Endothelial cell of umbilical vein (primary cell): ENCODE measurements at regions not wholly inside any gene's neighbourhood (a gene's known extent, or its start where the extent isn't known, plus 50 kb on each side); places are given as distances from the start of the nearest gene placed in this dataset.

Experiments
- BruUV-seq: library from RNA; stranded (reverse); fragments of 400-500 nt; replicated peaks from 2 replicates; lab custom pipeline; 2021; lab: Mats Ljungman, UMichigan
- CTCF ChIA-PET: fragments of 300-600, 350-600 bp; sonication (Branson Sonifier 250); formaldehyde crosslinking; loops from one replicate; lab custom pipeline; 2021; ENCODE audit warnings: antibody characterized with exemption, inconsistent platforms; lab: Charles Lee
- POLR2A ChIA-PET: fragments of 300-600, 350-600 bp; sonication (Branson Sonifier 250); formaldehyde crosslinking; loops from one replicate; lab custom pipeline; 2021; ENCODE audit warnings: antibody characterized with exemption, inconsistent platforms; lab: Charles Lee
- DNase-seq: peaks from one replicate; pipeline ENCODE4 v3.0.0-alpha.2; 2011; ENCODE audit warnings: low read depth, low spot score
- FAIRE-seq: peaks from 2 replicates; lab custom pipeline; 2011; peaks lifted over from hg19 to GRCh38; lab: Jason Lieb, UNC
- H2AFZ ChIP-seq: 2 replicates; pipeline ENCODE4 v1.6.0; 2012; ENCODE audit warnings: low read depth, low read length, control low read depth, inconsistent platforms
- H3K27ac ChIP-seq: 2 replicates; pipeline ENCODE4 v1.5.1; 2011; ENCODE audit warnings: low read depth, mild to moderate bottlenecking, control low read depth, low read length, moderate library complexity; ENCODE audit not compliant: insufficient read depth
- H3K27me3 ChIP-seq, 2 experiments: 2 replicates each; pipeline versions ENCODE4 v1.6.0 to v1.6.1; 2011; ENCODE audit warnings: low read length in 2 of 2, mixed read lengths in 1 of 2; ENCODE audit not compliant: control insufficient read depth in 2 of 2, insufficient read depth in 2 of 2
- H3K36me3 ChIP-seq, 2 experiments: 2 replicates in 1 of 2; 3 replicates in 1 of 2; pipeline ENCODE4 v1.5.1; 2011; ENCODE audit warnings: low read length in 2 of 2, mild to moderate bottlenecking in 1 of 2, moderate library complexity in 1 of 2; ENCODE audit not compliant: control insufficient read depth in 2 of 2, insufficient read depth in 2 of 2; ENCODE audit errors: extremely low read depth in 1 of 2
- H3K4me1 ChIP-seq: 3 replicates; pipeline ENCODE4 v1.5.1; 2011; ENCODE audit warnings: mild to moderate bottlenecking, low read length; ENCODE audit not compliant: control insufficient read depth, insufficient read depth; ENCODE audit errors: extremely low read depth
- H3K4me2 ChIP-seq: 2 replicates; pipeline ENCODE4 v1.6.1; 2011; ENCODE audit warnings: low read length, control low read depth, mixed read lengths; ENCODE audit not compliant: insufficient read depth
- H3K4me3 ChIP-seq, 3 experiments: fragments of 200-600 bp in 1 of 3; sonication (generic), shearing (Covaris generic) in 1 of 3; replicated peaks in 1 of 3; 2 replicates each; pipeline ENCODE4 v1.5.1; 2011 to 2016; ENCODE audit warnings: control low read depth in 3 of 3, low read length in 3 of 3, mild to moderate bottlenecking in 2 of 3, inconsistent platforms in 1 of 3, low read depth in 1 of 3, moderate library complexity in 1 of 3; ENCODE audit not compliant: insufficient read depth in 1 of 3
- H3K79me2 ChIP-seq: 2 replicates; pipeline ENCODE4 v1.6.0; 2012; ENCODE audit warnings: low read length, inconsistent platforms; ENCODE audit not compliant: control insufficient read depth, insufficient read depth
- H3K9ac ChIP-seq: replicated peaks from 2 replicates; pipeline ENCODE3; 2011; ENCODE audit warnings: low read length, control low read depth; ENCODE audit not compliant: insufficient read depth; ENCODE audit errors: extremely low read depth
- H3K9me1 ChIP-seq: replicated peaks from 3 replicates; pipeline ENCODE4 v1.6.0; 2011; ENCODE audit warnings: mild to moderate bottlenecking, low read length; ENCODE audit not compliant: control insufficient read depth, insufficient read depth; ENCODE audit errors: extremely low read depth
- H3K9me3 ChIP-seq: replicated peaks from 2 replicates; pipeline ENCODE4 v1.5.1; 2012; ENCODE audit warnings: low read length, inconsistent platforms; ENCODE audit not compliant: control insufficient read depth, insufficient read depth
- H4K20me1 ChIP-seq: replicated peaks from 2 replicates; pipeline ENCODE3; 2011; ENCODE audit warnings: mild to moderate bottlenecking, low read length; ENCODE audit not compliant: control insufficient read depth, insufficient read depth; ENCODE audit errors: extremely low read depth
- EZH2 ChIP-seq: IDR thresholded peaks from 2 replicates; pipeline ENCODE4 v1.6.1; 2012; ENCODE audit warnings: borderline replicate concordance, low read depth, mild to moderate bottlenecking, moderate library complexity, low read length, inconsistent platforms; ENCODE audit not compliant: severe bottlenecking
- FOS ChIP-seq: IDR thresholded peaks from 2 replicates; pipeline ENCODE4 v1.6.1; 2011; ENCODE audit warnings: mild to moderate bottlenecking, low read length, moderate library complexity, borderline replicate concordance; ENCODE audit not compliant: insufficient read depth
- GATA2 ChIP-seq: IDR thresholded peaks from 2 replicates; pipeline ENCODE4 v1.7.0; 2011; ENCODE audit warnings: low read depth, mild to moderate bottlenecking, moderate library complexity, mixed read lengths, low read length; ENCODE audit not compliant: insufficient read length, insufficient read depth
- JUN ChIP-seq: IDR thresholded peaks from 2 replicates; pipeline ENCODE4 v1.6.1; 2011; ENCODE audit warnings: borderline replicate concordance, low read depth; ENCODE audit not compliant: insufficient read length, insufficient read depth
- MYC ChIP-seq: IDR thresholded peaks from one replicate; pipeline ENCODE4 v1.6.1; 2011; ENCODE audit warnings: mild to moderate bottlenecking, low read depth, low read length
- POLR2A ChIP-seq: IDR thresholded peaks from 2 replicates; pipeline ENCODE4 v1.6.1; 2012; ENCODE audit warnings: low read depth, mild to moderate bottlenecking, control low read depth, low read length
- POLR2AphosphoS5 ChIP-seq: IDR thresholded peaks from 2 replicates; pipeline ENCODE4 v1.6.1; 2012; ENCODE audit warnings: low read depth, mild to moderate bottlenecking, control low read depth, low read length, moderate library complexity; ENCODE audit not compliant: insufficient read depth
- dilution Hi-C: fragments of 300-500 bp; cut with MboI; formaldehyde crosslinking; loops from one replicate; pipeline ENCODE4 v1.15.0; 2019; ENCODE audit warnings: low sequenced_read_pairs; ENCODE audit not compliant: extremely low pct_ligation_motif_present
- intact Hi-C: fragments of 100-400 bp; cut with micrococcal nuclease; formaldehyde crosslinking; loops from one replicate; pipeline ENCODE4 v1.10.0; 2022
- TF ChIP-seq, protein P1 (sequence below): IDR thresholded peaks from 2 replicates; pipeline ENCODE4 v1.6.1; 2011; ENCODE audit not compliant: insufficient read depth, insufficient read length
- TF ChIP-seq, protein P2 (sequence below), 2 donors: IDR thresholded peaks; 1 replicate in 1 of 2; 2 replicates in 1 of 2; pipeline ENCODE4 v1.5.1; 2011; ENCODE audit warnings: low read length in 2 of 2, mild to moderate bottlenecking in 2 of 2, moderate library complexity in 2 of 2, control low read depth in 1 of 2, inconsistent platforms in 1 of 2, low read depth in 1 of 2; ENCODE audit not compliant: insufficient read depth in 1 of 2; ENCODE audit errors: extremely low read depth in 1 of 2

DNA sequence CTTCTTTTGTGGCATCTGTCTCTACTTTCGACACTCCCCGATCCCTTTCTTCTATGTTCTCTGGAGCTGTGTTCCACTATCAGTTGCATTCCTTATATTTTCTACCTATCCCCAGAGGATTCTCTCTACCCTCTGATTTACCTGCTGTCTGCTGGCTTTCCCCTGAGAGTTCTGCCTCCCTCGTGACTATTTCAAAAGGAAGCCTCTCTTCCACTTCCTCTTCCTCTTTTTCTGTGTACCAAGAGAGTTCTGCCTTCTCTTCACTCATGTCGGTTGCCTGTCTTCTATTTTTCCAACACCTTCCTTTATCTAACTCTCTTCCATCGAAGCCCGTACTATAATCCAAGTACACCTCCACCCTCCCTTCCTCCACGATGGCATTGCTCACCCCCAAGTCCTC is 631.7 kb downstream of the SMARCA1 start:
- Histone ChIP-seq H3K9me3 (no peaks in the 10 kb centered on the region), H3K4me3 (no peak overlapping the region), H3K27ac (no peak overlapping the region), H4K20me1 (no peaks in the 10 kb centered on the region), H2AFZ (no peak overlapping the region), H3K9ac (no peak overlapping the region), H3K79me2 (no peaks in the 10 kb centered on the region), H3K27me3 (no peaks in the 10 kb centered on the region), H3K36me3 (no peaks in the 10 kb centered on the region), H3K4me2 (no peak overlapping the region), H3K4me1 (no peaks in the 10 kb centered on the region), H3K9me1 (no peaks in the 10 kb centered on the region)
- BruUV-seq = no TSS peak
- dilution Hi-C loops = no loop called here
- CTCF ChIA-PET = no interaction called here
- TF ChIP-seq POLR2A = no peak
- POLR2A ChIA-PET = no interaction called here
- DNase-seq (no peak), FAIRE-seq (no peak)
- intact Hi-C loops = no loop called here

DNA sequence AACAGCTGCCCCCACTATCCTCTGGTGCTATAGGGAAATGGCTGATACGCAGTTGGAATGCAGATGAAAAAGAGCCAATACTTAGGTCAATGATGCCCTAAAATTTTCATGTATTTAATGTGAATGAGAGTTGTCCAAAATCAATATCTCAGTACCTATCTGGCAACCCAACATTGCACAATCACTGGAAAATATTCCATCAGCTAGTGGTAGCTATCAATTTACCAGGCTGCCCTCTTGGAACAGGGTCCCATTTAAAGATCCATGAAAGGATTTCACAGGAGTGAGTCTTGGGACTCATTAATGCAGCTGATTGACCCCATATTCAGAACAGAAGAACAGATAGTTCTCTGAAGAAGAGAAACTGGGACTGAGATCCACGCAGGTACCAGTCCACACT is 638.9 kb downstream of the SMARCA1 start:
- Histone ChIP-seq H4K20me1 (no peaks in the 10 kb centered on the region), H3K4me2 (no peak overlapping the region), H3K27ac (no peak overlapping the region), H3K4me1 (no peaks in the 10 kb centered on the region), H3K27me3 (no peaks in the 10 kb centered on the region), H3K9me1 (no peaks in the 10 kb centered on the region), H3K9ac (no peak overlapping the region), H3K36me3 (no peaks in the 10 kb centered on the region), H3K9me3 (no peaks in the 10 kb centered on the region), H3K4me3 (no peak overlapping the region), H2AFZ (no peak overlapping the region), H3K79me2 (no peaks in the 10 kb centered on the region)
- intact Hi-C loops (no loop called here), dilution Hi-C loops (no loop called here)
- BruUV-seq = no TSS peak
- TF ChIP-seq GATA2 (no peak), POLR2AphosphoS5 (no peak), MYC (no peak), EZH2 (no peak), POLR2A (no peak), FOS (no peak), JUN (no peak)
- TF ChIP-seq, protein P1, sequence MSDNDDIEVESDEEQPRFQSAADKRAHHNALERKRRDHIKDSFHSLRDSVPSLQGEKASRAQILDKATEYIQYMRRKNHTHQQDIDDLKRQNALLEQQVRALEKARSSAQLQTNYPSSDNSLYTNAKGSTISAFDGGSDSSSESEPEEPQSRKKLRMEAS = no peak
- TF ChIP-seq, protein P2, sequence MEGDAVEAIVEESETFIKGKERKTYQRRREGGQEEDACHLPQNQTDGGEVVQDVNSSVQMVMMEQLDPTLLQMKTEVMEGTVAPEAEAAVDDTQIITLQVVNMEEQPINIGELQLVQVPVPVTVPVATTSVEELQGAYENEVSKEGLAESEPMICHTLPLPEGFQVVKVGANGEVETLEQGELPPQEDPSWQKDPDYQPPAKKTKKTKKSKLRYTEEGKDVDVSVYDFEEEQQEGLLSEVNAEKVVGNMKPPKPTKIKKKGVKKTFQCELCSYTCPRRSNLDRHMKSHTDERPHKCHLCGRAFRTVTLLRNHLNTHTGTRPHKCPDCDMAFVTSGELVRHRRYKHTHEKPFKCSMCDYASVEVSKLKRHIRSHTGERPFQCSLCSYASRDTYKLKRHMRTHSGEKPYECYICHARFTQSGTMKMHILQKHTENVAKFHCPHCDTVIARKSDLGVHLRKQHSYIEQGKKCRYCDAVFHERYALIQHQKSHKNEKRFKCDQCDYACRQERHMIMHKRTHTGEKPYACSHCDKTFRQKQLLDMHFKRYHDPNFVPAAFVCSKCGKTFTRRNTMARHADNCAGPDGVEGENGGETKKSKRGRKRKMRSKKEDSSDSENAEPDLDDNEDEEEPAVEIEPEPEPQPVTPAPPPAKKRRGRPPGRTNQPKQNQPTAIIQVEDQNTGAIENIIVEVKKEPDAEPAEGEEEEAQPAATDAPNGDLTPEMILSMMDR (IDR thresholded peaks at IDR 0.05; ENCODE audit: extremely low read depth in 1 of 2, insufficient read depth in 1 of 2, low read depth in 1 of 2, low read length in 2 of 2) = no peak
- FAIRE-seq = no peak
- no peak for DNase-seq
- CTCF ChIA-PET = no interaction called here
- POLR2A ChIA-PET = no interaction called here
